K562 (cell line): ENCODE measurements at regions not wholly inside any gene's neighbourhood (a gene's known extent, or its start where the extent isn't known, plus 50 kb on each side); places are given as distances from the start of the nearest gene placed in this dataset.

Experiments used
- ATAC-seq: fragments of 200-7000 bp; cut with Tn5 transposase; 3 replicates; pipeline ENCODE4 v1.9.1; 2020; ENCODE audit warnings: moderate library complexity
- BruUV-seq: library from RNA; stranded (reverse); fragments of 400-500 nt; replicated peaks from 2 replicates; lab custom pipeline; 2021; lab: Mats Ljungman, UMichigan
- CTCF ChIA-PET: fragments of 300-600 bp; formaldehyde crosslinking; extraction: SDS; loops from one replicate; lab custom pipeline; 2021; ENCODE audit warnings: low intra/inter-chr PET ratio; lab: Yijun Ruan, JAX
- POLR2A ChIA-PET: fragments of 300-600, 350-650 bp; sonication (Branson Sonifier 250); formaldehyde crosslinking; extraction: SDS; loops from one replicate; lab custom pipeline; 2021; ENCODE audit warnings: antibody characterized with exemption, inconsistent platforms; lab: Yijun Ruan, JAX
- DNase-seq, 4 experiments: peaks; one replicate each; pipeline versions ENCODE4 v3.0.0 to v3.0.0-alpha.2; 2011 to 2018; ENCODE audit warnings: low spot score in 3 of 4, mixed read lengths in 3 of 4; ENCODE audit errors: extremely low read depth in 1 of 4
- FAIRE-seq: peaks from 2 replicates; lab custom pipeline; 2011; peaks lifted over from hg19 to GRCh38; lab: Jason Lieb, UNC
- H2AFZ ChIP-seq: 2 replicates; pipeline ENCODE4 v1.6.0; 2011; ENCODE audit warnings: low read depth, low read length, control low read depth, inconsistent platforms
- H3K27ac ChIP-seq: fragments of 200-600 bp; 3 replicates; pipeline ENCODE4 v1.8.0; 2011; ENCODE audit warnings: low read depth, mild to moderate bottlenecking, control low read depth, inconsistent platforms, low read length, moderate library complexity, mixed read lengths; ENCODE audit errors: extremely low read depth
- H3K27me3 ChIP-seq, 2 experiments: fragments of 300-600 bp in 1 of 2; 2 replicates in 1 of 2; 3 replicates in 1 of 2; pipeline versions ENCODE4 v1.6.0 to v1.8.0; 2011; ENCODE audit warnings: inconsistent platforms in 2 of 2, low read length in 2 of 2, mild to moderate bottlenecking in 1 of 2, mixed read lengths in 1 of 2, moderate library complexity in 1 of 2; ENCODE audit not compliant: control insufficient read depth in 2 of 2, insufficient read depth in 2 of 2
- H3K36me3 ChIP-seq: fragments of 300-600 bp; 3 replicates; pipeline ENCODE4 v1.8.0; 2011; ENCODE audit warnings: mild to moderate bottlenecking, low read length, inconsistent platforms; ENCODE audit not compliant: control insufficient read depth, insufficient read depth
- H3K4me1 ChIP-seq, 2 experiments: fragments of 200-600 bp in 1 of 2; replicated peaks in 1 of 2; 2 replicates in 1 of 2; 3 replicates in 1 of 2; pipeline versions ENCODE4 v1.5.1 to v1.8.0; 2011; ENCODE audit warnings: inconsistent platforms in 2 of 2, low read length in 2 of 2, mild to moderate bottlenecking in 1 of 2, mixed read lengths in 1 of 2, moderate library complexity in 1 of 2; ENCODE audit not compliant: control insufficient read depth in 2 of 2, insufficient read depth in 2 of 2
- H3K4me2 ChIP-seq: 2 replicates; pipeline ENCODE4 v1.6.1; 2011; ENCODE audit warnings: low read length, control low read depth, inconsistent platforms, mixed read lengths; ENCODE audit not compliant: insufficient read depth
- H3K4me3 ChIP-seq: fragments of 200-600 bp; sonication (generic), shearing (Covaris generic); 2 replicates; pipeline ENCODE4 v1.5.1; 2016; ENCODE audit warnings: control low read depth, inconsistent platforms
- H3K79me2 ChIP-seq: fragments of 200-600 bp; 3 replicates; pipeline ENCODE4 v1.8.0; 2011; ENCODE audit warnings: low read length, inconsistent platforms; ENCODE audit not compliant: control insufficient read depth, insufficient read depth
- H3K9ac ChIP-seq, 2 experiments: 2 replicates each; pipeline versions ENCODE4 v1.6.0 to v1.6.1; 2011; ENCODE audit warnings: low read depth in 2 of 2, low read length in 2 of 2, control low read depth in 1 of 2, inconsistent platforms in 1 of 2, mild to moderate bottlenecking in 1 of 2, mixed read lengths in 1 of 2; ENCODE audit not compliant: insufficient read depth in 1 of 2
- H3K9me1 ChIP-seq: one replicate; pipeline ENCODE4 v1.6.0; 2011; ENCODE audit warnings: inconsistent platforms, mild to moderate bottlenecking, low read length, moderate library complexity; ENCODE audit not compliant: control insufficient read depth, insufficient read depth
- H3K9me3 ChIP-seq: replicated peaks from 2 replicates; pipeline ENCODE4 v1.5.1; 2011; ENCODE audit warnings: low read depth, low read length, inconsistent platforms; ENCODE audit not compliant: control insufficient read depth, insufficient read depth
- H4K20me1 ChIP-seq: replicated peaks from 2 replicates; pipeline ENCODE4 v1.6.1; 2011; ENCODE audit warnings: low read length, inconsistent platforms, mixed read lengths; ENCODE audit not compliant: control insufficient read depth, insufficient read depth
- ARID2 ChIP-seq: fragments of 450-650 bp; IDR thresholded peaks from 2 replicates; pipeline ENCODE4 v1.6.1; 2017; ENCODE audit warnings: antibody characterized with exemption, mild to moderate bottlenecking
- MTA3 ChIP-seq: fragments of 450-650 bp; formaldehyde crosslinking; IDR thresholded peaks from 2 replicates; pipeline ENCODE4 v1.6.1; 2017; ENCODE audit warnings: mild to moderate bottlenecking, borderline replicate concordance
- NCOA2 ChIP-seq, 2 experiments: fragments of 450-650 bp; IDR thresholded peaks; 2 replicates each; pipeline ENCODE4 v1.6.1; 2018; ENCODE audit warnings: mild to moderate bottlenecking in 2 of 2, moderate library complexity in 1 of 2; ENCODE audit not compliant: partially characterized antibody in 2 of 2
- RAD51 ChIP-seq: fragments of 450-650 bp; IDR thresholded peaks from 2 replicates; pipeline ENCODE4 v1.7.1; 2016; ENCODE audit warnings: low read depth, mild to moderate bottlenecking, borderline replicate concordance
- THAP7 ChIP-seq: fragments of 250-450 bp; sonication (Bioruptor Pico); IDR thresholded peaks from 2 replicates; pipeline ENCODE4 v1.5.0; 2021
- ZBTB33 ChIP-seq: sonication (generic); formaldehyde crosslinking; IDR thresholded peaks from 2 replicates; pipeline ENCODE4 v1.8.1; 2023; ENCODE audit warnings: mild to moderate bottlenecking, missing genetic modification reagents
- ZNF12 ChIP-seq: sonication (generic); formaldehyde crosslinking; IDR thresholded peaks from 2 replicates; pipeline ENCODE4 v1.4.0; 2020; ENCODE audit warnings: mild to moderate bottlenecking, missing genetic modification reagents
- ZNF318 ChIP-seq, 2 experiments: fragments of 450-650 bp; IDR thresholded peaks; 2 replicates each; pipeline ENCODE4 v1.6.1; 2016; ENCODE audit warnings: mild to moderate bottlenecking in 2 of 2, borderline replicate concordance in 1 of 2, low read depth in 1 of 2, moderate library complexity in 1 of 2
- WGBS: fragments of 100-300 bp; shearing (Covaris generic); methylation state at CpG from one replicate; pipeline ENCODE4 v1.1.6; 2016; ENCODE audit warnings: low coverage, mixed read lengths; ENCODE audit not compliant: insufficient coverage; ENCODE audit errors: missing lambda C conversion rate; 5-methylcytosine and 5-hydroxymethylcytosine counted together
- in situ Hi-C: fragments of 300-500 bp; cut with MboI; formaldehyde crosslinking; loops from 4 replicates; pipeline ENCODE4 v1.15.0; 2018; ENCODE audit warnings: inconsistent platforms, mixed read lengths
- intact Hi-C: fragments of 100-400 bp; cut with micrococcal nuclease; formaldehyde crosslinking; loops from 2 replicates; pipeline ENCODE4 v1.14.2; 2022
- TF ChIP-seq, protein P1 (sequence below): fragments of 450-650 bp; formaldehyde crosslinking; IDR thresholded peaks from 2 replicates; pipeline ENCODE4 v1.4.0; 2020; ENCODE audit warnings: mild to moderate bottlenecking, moderate library complexity

DNA sequence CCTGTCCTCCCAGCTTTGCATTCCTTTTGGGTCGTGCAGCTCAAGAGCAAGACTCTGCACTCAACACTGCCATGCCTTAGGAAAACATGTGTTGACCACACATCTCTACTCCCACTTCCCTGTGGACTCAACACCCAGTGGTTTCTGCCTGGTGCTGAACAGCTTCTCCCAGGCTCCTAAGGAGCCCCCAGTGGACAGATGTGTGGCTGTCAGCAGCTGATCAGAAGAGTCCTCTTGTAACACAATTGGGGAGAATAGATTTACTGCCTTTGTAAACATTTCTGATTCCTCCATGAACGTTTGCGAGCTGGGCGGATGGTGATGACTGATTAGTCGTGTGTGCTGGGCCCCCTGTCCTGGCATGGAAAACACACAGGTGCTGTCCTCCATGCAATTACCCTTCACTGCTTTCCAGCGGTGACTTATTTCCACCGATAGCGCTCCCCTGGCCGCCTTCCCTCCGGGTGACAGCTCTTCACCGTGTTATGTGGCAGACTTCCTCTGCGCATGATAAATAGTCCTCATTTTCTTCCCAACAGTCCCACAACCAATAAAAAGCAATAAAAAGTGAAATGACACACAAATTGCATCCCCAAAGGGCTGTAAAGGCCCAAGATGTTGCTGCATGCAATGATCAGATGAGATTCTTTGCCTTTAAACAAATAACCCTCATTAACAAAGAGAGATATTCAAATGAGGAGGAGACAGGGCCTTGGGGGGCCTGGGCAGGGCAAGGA is 249.4 kb upstream of the AJAP1 start:
- H3K9ac ChIP-seq = no peak overlapping the region
- H3K9me1 ChIP-seq = no peaks in the 10 kb centered on the region
- CTCF ChIA-PET = no interaction called here
- DNase-seq (no peak), ATAC-seq (no peak), FAIRE-seq (no peak)
- BruUV-seq = no TSS peak
- H4K20me1 ChIP-seq = no peaks in the 10 kb centered on the region
- no peak overlapping the region for H3K4me2 ChIP-seq
- intact Hi-C loops (no loop called here), in situ Hi-C loops (no loop called here)
- no peaks in the 10 kb centered on the region for H3K79me2 ChIP-seq
- POLR2A ChIA-PET = interaction anchor here (0.6 kb wide), 1 partner anchor 8 kb away, joined by 3 read pairs; no protein-coding TSS in a partner anchor
- H3K9me3 ChIP-seq = no peaks in the 10 kb centered on the region
- no peak overlapping the region for H2AFZ ChIP-seq
- no peak overlapping the region for H3K27ac ChIP-seq
- 2% methylated on average over 12 of the region's 12 CpGs for WGBS
- no peaks in the 10 kb centered on the region for H3K4me1 ChIP-seq
- H3K36me3 ChIP-seq = no peaks in the 10 kb centered on the region
- no peak overlapping the region for H3K4me3 ChIP-seq
- peaks cover 0 to 9% of the 10 kb centered on the region in 2 experiments; a peak in 1 of 5 replicates for H3K27me3 ChIP-seq
- TF ChIP-seq ARID2 = no peak
- TF ChIP-seq ZNF12 (CRISPR knock-in tag) = no peak
- TF ChIP-seq, protein P1, sequence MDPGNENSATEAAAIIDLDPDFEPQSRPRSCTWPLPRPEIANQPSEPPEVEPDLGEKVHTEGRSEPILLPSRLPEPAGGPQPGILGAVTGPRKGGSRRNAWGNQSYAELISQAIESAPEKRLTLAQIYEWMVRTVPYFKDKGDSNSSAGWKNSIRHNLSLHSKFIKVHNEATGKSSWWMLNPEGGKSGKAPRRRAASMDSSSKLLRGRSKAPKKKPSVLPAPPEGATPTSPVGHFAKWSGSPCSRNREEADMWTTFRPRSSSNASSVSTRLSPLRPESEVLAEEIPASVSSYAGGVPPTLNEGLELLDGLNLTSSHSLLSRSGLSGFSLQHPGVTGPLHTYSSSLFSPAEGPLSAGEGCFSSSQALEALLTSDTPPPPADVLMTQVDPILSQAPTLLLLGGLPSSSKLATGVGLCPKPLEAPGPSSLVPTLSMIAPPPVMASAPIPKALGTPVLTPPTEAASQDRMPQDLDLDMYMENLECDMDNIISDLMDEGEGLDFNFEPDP = no peak
- TF ChIP-seq ZBTB33 = no peak
- TF ChIP-seq THAP7 (CRISPR knock-in tag) = no peak
- TF ChIP-seq MTA3 = no peak
- no peak for TF ChIP-seq NCOA2 (IDR thresholded peaks at IDR 0.05; ENCODE audit: partially characterized antibody in 2 of 2)
- TF ChIP-seq RAD51 = no peak
- TF ChIP-seq ZNF318 (IDR thresholded peaks at IDR 0.05; ENCODE audit: borderline replicate concordance in 1 of 2, low read depth in 1 of 2) = no peak
